IMR-90 (cell line): ENCODE measurements at regions not wholly inside any gene's neighbourhood (a gene's known extent, or its start where the extent isn't known, plus 50 kb on each side); places are given as distances from the start of the nearest gene placed in this dataset.

Experiments
- ATAC-seq: fragments of 200-7000 bp; cut with Tn5 transposase; 2 replicates; pipeline ENCODE4 v1.9.1; 2020; ENCODE audit warnings: low read depth, mild to moderate bottlenecking, moderate library complexity
- BruUV-seq: library from RNA; stranded (reverse); fragments of 400-500 nt; replicated peaks from 2 replicates; lab custom pipeline; 2021; lab: Mats Ljungman, UMichigan
- CTCF ChIA-PET: fragments of 300-600 bp; formaldehyde crosslinking; extraction: SDS; loops from one replicate; lab custom pipeline; 2021; ENCODE audit warnings: antibody characterized with exemption; lab: Yijun Ruan, JAX
- POLR2A ChIA-PET: fragments of 300-600 bp; sonication (Branson Sonifier 250); formaldehyde crosslinking; loops from one replicate; lab custom pipeline; 2022; ENCODE audit warnings: antibody characterized with exemption; ENCODE audit not compliant: unreplicated experiment; lab: Charles Lee
- DNase-seq: peaks from one replicate; pipeline ENCODE4 v3.0.0; 2013
- H2AFZ ChIP-seq: replicated peaks from 2 replicates; pipeline ENCODE3; 2013; ENCODE audit warnings: low read length, mild to moderate bottlenecking; ENCODE audit not compliant: poor library complexity
- H2AK5ac ChIP-seq: 2 replicates; pipeline ENCODE4 v1.6.1; 2013; ENCODE audit warnings: low read depth, low read length, inconsistent platforms
- H2AK9ac ChIP-seq: replicated peaks from 2 replicates; pipeline ENCODE3; 2013; ENCODE audit warnings: mild to moderate bottlenecking, low read depth, low read length, moderate library complexity; ENCODE audit not compliant: poor library complexity
- H2BK120ac ChIP-seq: 2 replicates; pipeline ENCODE4 v1.6.1; 2013; ENCODE audit warnings: low read depth, low read length, inconsistent platforms
- H2BK15ac ChIP-seq: 3 replicates; pipeline ENCODE4 v1.6.1; 2013; ENCODE audit warnings: low read depth, low read length, inconsistent platforms
- H2BK20ac ChIP-seq: 2 replicates; pipeline ENCODE4 v1.6.1; 2013; ENCODE audit warnings: low read depth, mild to moderate bottlenecking, inconsistent platforms, low read length, moderate library complexity
- H2BK5ac ChIP-seq: 2 replicates; pipeline ENCODE4 v1.6.1; 2013; ENCODE audit warnings: mild to moderate bottlenecking, low read depth, low read length, inconsistent platforms; ENCODE audit not compliant: poor library complexity, severe bottlenecking
- H3K14ac ChIP-seq: replicated peaks from 2 replicates; pipeline ENCODE4 v1.6.1; 2013; ENCODE audit warnings: low read depth, low read length, inconsistent platforms
- H3K18ac ChIP-seq: 2 replicates; pipeline ENCODE4 v1.6.1; 2013; ENCODE audit warnings: low read depth, low read length, control low read depth
- H3K23ac ChIP-seq: 2 replicates; pipeline ENCODE4 v1.6.1; 2013; ENCODE audit warnings: low read depth, low read length, inconsistent platforms
- H3K27ac ChIP-seq: 2 replicates; pipeline ENCODE4 v1.5.1; 2013; ENCODE audit warnings: mild to moderate bottlenecking, control low read depth, low read length; ENCODE audit not compliant: insufficient read depth
- H3K27me3 ChIP-seq: 2 replicates; pipeline ENCODE4 v1.6.1; 2013; ENCODE audit warnings: low read length; ENCODE audit not compliant: control insufficient read depth, insufficient read depth
- H3K36me3 ChIP-seq: 2 replicates; pipeline ENCODE4 v1.6.1; 2013; ENCODE audit warnings: low read length, mixed read lengths; ENCODE audit not compliant: control insufficient read depth, insufficient read depth
- H3K4ac ChIP-seq: 2 replicates; pipeline ENCODE4 v1.6.1; 2013; ENCODE audit warnings: low read depth, low read length, inconsistent platforms
- H3K4me1 ChIP-seq: 2 replicates; pipeline ENCODE4 v1.6.1; 2013; ENCODE audit warnings: low read length, mixed read lengths; ENCODE audit not compliant: control insufficient read depth, insufficient read depth
- H3K4me2 ChIP-seq: 2 replicates; pipeline ENCODE4 v1.6.1; 2013; ENCODE audit warnings: low read depth, mild to moderate bottlenecking, control low read depth, low read length, moderate library complexity
- H3K4me3 ChIP-seq: 2 replicates; pipeline ENCODE4 v1.5.1; 2013; ENCODE audit warnings: low read depth, mild to moderate bottlenecking, control low read depth, low read length, moderate library complexity; ENCODE audit not compliant: insufficient read depth
- H3K56ac ChIP-seq: 2 replicates; pipeline ENCODE4 v1.6.1; 2013; ENCODE audit warnings: low read length, inconsistent platforms; ENCODE audit not compliant: insufficient read depth; ENCODE audit errors: extremely low read depth
- H3K79me1 ChIP-seq, 2 experiments: 2 replicates each; pipeline ENCODE4 v1.6.1; 2013; ENCODE audit warnings: low read length in 2 of 2, inconsistent platforms in 1 of 2, low read depth in 1 of 2
- H3K9ac ChIP-seq: 2 replicates; pipeline ENCODE4 v1.6.1; 2013; ENCODE audit warnings: low read depth, low read length, control low read depth
- H3K9me1 ChIP-seq: 2 replicates; pipeline ENCODE4 v1.6.1; 2013; ENCODE audit warnings: low read length, inconsistent platforms; ENCODE audit not compliant: insufficient read depth
- H3K9me3 ChIP-seq: 2 replicates; pipeline ENCODE4 v1.6.1; 2013; ENCODE audit warnings: low read length; ENCODE audit not compliant: control insufficient read depth, insufficient read depth
- H4K20me1 ChIP-seq: 2 replicates; pipeline ENCODE4 v1.6.1; 2013; ENCODE audit warnings: low read length, inconsistent platforms; ENCODE audit not compliant: insufficient read depth
- H4K5ac ChIP-seq: 2 replicates; pipeline ENCODE4 v1.6.1; 2013; ENCODE audit warnings: mild to moderate bottlenecking, low read depth, low read length, control low read depth
- H4K8ac ChIP-seq, 2 experiments: 2 replicates each; pipeline ENCODE4 v1.6.1; 2013; ENCODE audit warnings: low read depth in 2 of 2, low read length in 2 of 2, control low read depth in 1 of 2, inconsistent platforms in 1 of 2
- H4K91ac ChIP-seq: 2 replicates; pipeline ENCODE4 v1.6.1; 2013; ENCODE audit warnings: low read depth, low read length, inconsistent platforms; ENCODE audit not compliant: insufficient read depth
- RFX5 ChIP-seq: IDR thresholded peaks from 2 replicates; pipeline ENCODE4 v1.8.0; 2012; ENCODE audit warnings: low read depth, mild to moderate bottlenecking, low read length, moderate library complexity
- WGBS, 2 experiments: methylation state at CpG; one replicate each; pipeline versions ENCODE4 v1.1.5 to v1.1.7; 2013; ENCODE audit warnings: missing lambda C conversion rate in 2 of 2; ENCODE audit not compliant: insufficient read length in 1 of 2; ENCODE audit errors: extremely low coverage in 2 of 2; 5-methylcytosine and 5-hydroxymethylcytosine counted together
- dilution Hi-C: fragments of 300-500 bp; cut with HindIII; formaldehyde crosslinking; loops from one replicate; pipeline ENCODE4 v1.14.3; 2018; ENCODE audit warnings: low sequenced_read_pairs; ENCODE audit not compliant: unreplicated experiment
- in situ Hi-C: fragments of 300-500 bp; cut with MboI; formaldehyde crosslinking; loops from 3 replicates; pipeline ENCODE4 v1.14.3; 2019; ENCODE audit warnings: low sequenced_read_pairs, inconsistent platforms, mixed read lengths
- intact Hi-C: fragments of 100-400 bp; cut with micrococcal nuclease; formaldehyde crosslinking; loops from 2 replicates; pipeline ENCODE4 v1.10.0; 2022
- TF ChIP-seq, protein P1 (sequence below): conservative IDR thresholded peaks from 2 replicates; pipeline ENCODE4 v1.5.1; 2012; ENCODE audit warnings: mild to moderate bottlenecking, low read depth, low read length, improper control_type of control experiment

DNA sequence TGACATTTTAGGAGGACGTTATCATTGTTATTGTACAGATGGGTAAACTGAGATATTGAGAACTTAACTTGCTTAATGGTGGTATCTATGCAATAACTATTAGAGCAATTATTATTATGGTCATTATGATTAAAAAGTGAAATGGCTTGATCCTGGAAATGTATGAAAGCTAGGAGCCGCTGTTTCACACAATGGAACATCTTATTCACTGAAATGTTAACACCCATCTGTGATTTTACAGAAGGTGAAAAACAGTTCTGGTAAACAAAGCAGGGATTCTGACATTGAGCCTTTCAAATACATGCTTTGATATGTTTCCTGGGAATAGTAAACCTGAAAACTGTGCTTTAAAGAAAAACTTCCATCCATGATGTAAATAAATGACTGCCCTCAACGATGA is 261.4 kb downstream of the BTG1 start:
- no peak overlapping the region for H2BK20ac ChIP-seq
- H4K5ac ChIP-seq, result no peak overlapping the region
- no peaks in the 10 kb centered on the region for H4K20me1 ChIP-seq
- in situ Hi-C loops (no loop called here), intact Hi-C loops (loop anchor here (5.0 to 10.0 kb wide), 2 partner anchors 258 to 1961 kb away; no protein-coding TSS in a partner anchor), dilution Hi-C loops (no loop called here)
- no peak overlapping the region for H3K9ac ChIP-seq
- ATAC-seq, result no peak
- no peak overlapping the region for H4K91ac ChIP-seq
- WGBS, 2 experiments, result no CpG with 5 or more reads among the region's 3 CpGs
- H3K14ac ChIP-seq, result no peak overlapping the region
- H3K4me2 ChIP-seq, result no peak overlapping the region
- ChIA-PET CTCF (interaction anchor here (1.4 kb wide), 1 partner anchor 260 kb away, joined by 3 read pairs; no protein-coding TSS in a partner anchor), POLR2A (no interaction called here)
- no peak overlapping the region for H2AK9ac ChIP-seq
- H3K9me1 ChIP-seq, result no peaks in the 10 kb centered on the region
- H2BK15ac ChIP-seq, result no peak overlapping the region
- no peak overlapping the region for H2AK5ac ChIP-seq
- no peaks in the 10 kb centered on the region for H3K9me3 ChIP-seq
- no peak overlapping the region for H3K56ac ChIP-seq
- H2AFZ ChIP-seq, result no peak overlapping the region
- H3K79me1 ChIP-seq, result no peaks in the 10 kb centered on the region
- no TSS peak for BruUV-seq
- no peaks in the 10 kb centered on the region for H3K36me3 ChIP-seq
- H3K27ac ChIP-seq, result no peak overlapping the region
- H2BK120ac ChIP-seq, result no peak overlapping the region
- H3K4me1 ChIP-seq, result no peaks in the 10 kb centered on the region
- no peak overlapping the region for H3K4me3 ChIP-seq
- H2BK5ac ChIP-seq, result no peak overlapping the region
- no peak for TF ChIP-seq RFX5
- TF ChIP-seq, protein P1, sequence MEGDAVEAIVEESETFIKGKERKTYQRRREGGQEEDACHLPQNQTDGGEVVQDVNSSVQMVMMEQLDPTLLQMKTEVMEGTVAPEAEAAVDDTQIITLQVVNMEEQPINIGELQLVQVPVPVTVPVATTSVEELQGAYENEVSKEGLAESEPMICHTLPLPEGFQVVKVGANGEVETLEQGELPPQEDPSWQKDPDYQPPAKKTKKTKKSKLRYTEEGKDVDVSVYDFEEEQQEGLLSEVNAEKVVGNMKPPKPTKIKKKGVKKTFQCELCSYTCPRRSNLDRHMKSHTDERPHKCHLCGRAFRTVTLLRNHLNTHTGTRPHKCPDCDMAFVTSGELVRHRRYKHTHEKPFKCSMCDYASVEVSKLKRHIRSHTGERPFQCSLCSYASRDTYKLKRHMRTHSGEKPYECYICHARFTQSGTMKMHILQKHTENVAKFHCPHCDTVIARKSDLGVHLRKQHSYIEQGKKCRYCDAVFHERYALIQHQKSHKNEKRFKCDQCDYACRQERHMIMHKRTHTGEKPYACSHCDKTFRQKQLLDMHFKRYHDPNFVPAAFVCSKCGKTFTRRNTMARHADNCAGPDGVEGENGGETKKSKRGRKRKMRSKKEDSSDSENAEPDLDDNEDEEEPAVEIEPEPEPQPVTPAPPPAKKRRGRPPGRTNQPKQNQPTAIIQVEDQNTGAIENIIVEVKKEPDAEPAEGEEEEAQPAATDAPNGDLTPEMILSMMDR, result 0 out of 2 replicates have a peak, but pooled peaks have one; percentile 23
- DNase-seq, result no peak
- no peak overlapping the region for H3K23ac ChIP-seq
- H4K8ac ChIP-seq, result no peak overlapping the region
- H3K18ac ChIP-seq, result no peak overlapping the region
- no peaks in the 10 kb centered on the region for H3K27me3 ChIP-seq
- H3K4ac ChIP-seq, result no peak overlapping the region
